Epithelial cell of prostate (primary cell): ENCODE measurements at regions not wholly inside any gene's neighbourhood (a gene's known extent, or its start where the extent isn't known, plus 50 kb on each side); places are given as distances from the start of the nearest gene placed in this dataset.

ENCODE experiments used
- DNase-seq: peaks from one replicate; pipeline ENCODE4 v3.0.0-alpha.2; 2011; ENCODE audit warnings: low read depth, low spot score
- H3K27ac ChIP-seq: fragments of 450-650 bp; 2 replicates; pipeline ENCODE4 v1.5.1; 2017; ENCODE audit warnings: mild to moderate bottlenecking

- no peak for DNase-seq
- H3K27ac ChIP-seq = no peak overlapping the region
Measured at GRCh38 chr5:110063640-110064602, 374.2 kb downstream of the MAN2A1 start.

GRCh38 chr5:110064603-110065268 lies 375.0 kb downstream of the MAN2A1 start:
- no peak overlapping the region for H3K27ac ChIP-seq
- no peak for DNase-seq

- DNase-seq = no peak
- no peak overlapping the region for H3K27ac ChIP-seq
Measured at GRCh38 chr5:110070836-110071235, 381.1 kb downstream of the MAN2A1 start.

- no peak overlapping the region for H3K27ac ChIP-seq
- DNase-seq = no peak
Measured at GRCh38 chr5:110072651-110073050, 382.9 kb downstream of the MAN2A1 start.

GRCh38 chr5:110073534-110073933 lies 383.8 kb downstream of the MAN2A1 start:
- DNase-seq = no peak
- no peak overlapping the region for H3K27ac ChIP-seq

- H3K27ac ChIP-seq = no peak overlapping the region
- DNase-seq = no peak
Measured at GRCh38 chr5:110075656-110076055, 385.9 kb downstream of the MAN2A1 start.

GRCh38 chr5:110077147-110077546 lies 387.4 kb downstream of the MAN2A1 start:
- H3K27ac ChIP-seq = no peak overlapping the region
- DNase-seq = no peak

- H3K27ac ChIP-seq = no peak overlapping the region
- no peak for DNase-seq
Measured at GRCh38 chr5:110082194-110082593, 392.5 kb downstream of the MAN2A1 start.

- H3K27ac ChIP-seq = no peak overlapping the region
- DNase-seq = no peak
Measured at GRCh38 chr5:110082863-110083262, 393.1 kb downstream of the MAN2A1 start.

GRCh38 chr5:110085826-110086225 lies 396.1 kb downstream of the MAN2A1 start:
- DNase-seq = no peak
- H3K27ac ChIP-seq = no peak overlapping the region

GRCh38 chr5:110086658-110087388 lies 397.1 kb downstream of the MAN2A1 start:
- H3K27ac ChIP-seq = peak overlapping the region; percentile 57
- DNase-seq = peak; percentile 91

- no peak for DNase-seq
- H3K27ac ChIP-seq = peak overlapping the region; percentile 71
Measured at GRCh38 chr5:110087829-110088228, 398.1 kb downstream of the MAN2A1 start.

GRCh38 chr5:110088676-110089436 lies 399.1 kb downstream of the MAN2A1 start:
- peak; percentile 90 for DNase-seq

GRCh38 chr5:110092955-110093785 lies 403.4 kb downstream of the MAN2A1 start:
- H3K27ac ChIP-seq = no peak overlapping the region
- DNase-seq = no peak

More at GRCh38 chr5:110088676-110089436, 399.1 kb downstream of the MAN2A1 start:
- peak overlapping the region; percentile 71 for H3K27ac ChIP-seq

GRCh38 chr5:110094109-110094508 lies 404.4 kb downstream of the MAN2A1 start:
- no peak for DNase-seq
- H3K27ac ChIP-seq = no peak overlapping the region

- no peak for DNase-seq
- H3K27ac ChIP-seq = no peak overlapping the region
Measured at GRCh38 chr5:110094548-110094947, 404.8 kb downstream of the MAN2A1 start.

GRCh38 chr5:110096419-110096818 lies 406.7 kb downstream of the MAN2A1 start:
- H3K27ac ChIP-seq = no peak overlapping the region
- no peak for DNase-seq

GRCh38 chr5:110099572-110099971 lies 409.8 kb downstream of the MAN2A1 start:
- no peak overlapping the region for H3K27ac ChIP-seq
- DNase-seq = no peak

- no peak for DNase-seq
- H3K27ac ChIP-seq = no peak overlapping the region
Measured at GRCh38 chr5:110103081-110103480, 413.4 kb downstream of the MAN2A1 start.
